CD4-positive, alpha-beta T cell (primary cell): ENCODE measurements at regions not wholly inside any gene's neighbourhood (a gene's known extent, or its start where the extent isn't known, plus 50 kb on each side); places are given as distances from the start of the nearest gene placed in this dataset.

Experiments used
- ATAC-seq: fragments of 200-7000 bp; cut with Tn5 transposase; one replicate; pipeline ENCODE4 v1.10.0; 2022; ENCODE audit warnings: mild to moderate bottlenecking; ENCODE audit not compliant: poor library complexity
- CTCF ChIA-PET: fragments of 350-600 bp; sonication (Branson Sonifier 250); formaldehyde crosslinking; loops from one replicate; lab custom pipeline; 2021; ENCODE audit warnings: antibody characterized with exemption, inconsistent platforms; lab: Charles Lee
- POLR2A ChIA-PET: fragments of 350-600 bp; sonication (Branson Sonifier 250); formaldehyde crosslinking; loops from one replicate; lab custom pipeline; 2021; ENCODE audit warnings: antibody characterized with exemption, inconsistent platforms; lab: Charles Lee
- DNase-seq, 14 experiments: peaks; one replicate each; pipeline ENCODE4 v3.0.0-alpha.2; 2013 to 2020; ENCODE audit warnings: mixed read lengths in 2 of 14
- H3K27ac ChIP-seq, 2 donors: one replicate each; pipeline versions ENCODE4 v1.5.1 to v1.7.0; 2013; ENCODE audit warnings: low read length in 2 of 2, low read depth in 1 of 2, mild to moderate bottlenecking in 1 of 2
- H3K27me3 ChIP-seq, 2 experiments: 1 replicate in 1 of 2; 2 replicates in 1 of 2; pipeline versions ENCODE4 v1.6.1 to v1.7.0; 2013; ENCODE audit warnings: low read length in 2 of 2, control low read depth in 1 of 2, mild to moderate bottlenecking in 1 of 2, moderate library complexity in 1 of 2; ENCODE audit not compliant: insufficient read depth in 2 of 2, control insufficient read depth in 1 of 2
- H3K36me3 ChIP-seq: one replicate; pipeline ENCODE4 v1.6.1; 2013; ENCODE audit warnings: low read length, control low read depth; ENCODE audit not compliant: insufficient read depth
- H3K4me1 ChIP-seq: one replicate; pipeline ENCODE4 v1.6.1; 2013; ENCODE audit warnings: low read length, control low read depth; ENCODE audit not compliant: insufficient read depth
- H3K4me3 ChIP-seq: one replicate; pipeline ENCODE4 v1.5.1; 2013; ENCODE audit warnings: mild to moderate bottlenecking, low read length, moderate library complexity
- H3K9me3 ChIP-seq, 2 experiments: 1 replicate in 1 of 2; 2 replicates in 1 of 2; pipeline versions ENCODE4 v1.6.1 to v1.7.0; 2013; ENCODE audit warnings: low read length in 2 of 2, mild to moderate bottlenecking in 2 of 2, control low read depth in 1 of 2, moderate library complexity in 1 of 2; ENCODE audit not compliant: control insufficient read depth in 1 of 2, insufficient read depth in 1 of 2
- H3K27ac Mint-ChIP-seq: one replicate; pipeline ENCODE4 v1.8.0; 2020; ENCODE audit warnings: mixed read lengths
- H3K27me3 Mint-ChIP-seq: one replicate; pipeline ENCODE4 v1.8.0; 2021; ENCODE audit warnings: mixed read lengths
- H3K36me3 Mint-ChIP-seq: one replicate; pipeline ENCODE4 v1.8.0; 2021; ENCODE audit warnings: low read depth, mixed read lengths
- H3K4me1 Mint-ChIP-seq: one replicate; pipeline ENCODE4 v1.8.0; 2021; ENCODE audit warnings: low read depth, mixed read lengths
- H3K4me3 Mint-ChIP-seq: one replicate; pipeline ENCODE4 v1.8.0; 2020; ENCODE audit warnings: mild to moderate bottlenecking, mixed read lengths
- H3K9me3 Mint-ChIP-seq: one replicate; pipeline ENCODE4 v1.8.0; 2020; ENCODE audit warnings: mixed read lengths
- CTCF ChIP-seq: fragments of 200-600 bp; IDR thresholded peaks from one replicate; pipeline ENCODE4 v1.8.0; 2022; ENCODE audit warnings: antibody characterized with exemption, mild to moderate bottlenecking
- intact Hi-C, 2 experiments: fragments of 100-400 bp; cut with DNase I in 1 of 2; cut with micrococcal nuclease in 1 of 2; formaldehyde crosslinking; loops; one replicate each; pipeline versions ENCODE4 v1.15.1 to v1.9.0; 2023 to 2025; cut with DNase I, micrococcal nuclease

- Histone ChIP-seq H3K4me3 (no peak overlapping the region), H3K9me3 (peaks cover 0 to 5% of the 10 kb centered on the region in 2 experiments), H3K4me1 (no peaks in the 10 kb centered on the region), H3K36me3 (no peaks in the 10 kb centered on the region), H3K27ac (no peak overlapping the region), H3K27me3 (no peaks in the 10 kb centered on the region)
- no peak for ATAC-seq
- no peak overlapping the region for H3K27ac Mint-ChIP-seq
- no peak for TF ChIP-seq CTCF
- DNase-seq = no peak
- CTCF ChIA-PET = interaction anchor here (1.4 kb wide), 1 partner anchor 10 kb away, joined by 3 read pairs; no protein-coding TSS in a partner anchor
- no peaks in the 10 kb centered on the region for H3K4me1 Mint-ChIP-seq
- peaks cover 7% of the 10 kb centered on the region for H3K9me3 Mint-ChIP-seq
- no peak overlapping the region for H3K4me3 Mint-ChIP-seq
- H3K36me3 Mint-ChIP-seq = no peaks in the 10 kb centered on the region
- POLR2A ChIA-PET = no interaction called here
- no peaks in the 10 kb centered on the region for H3K27me3 Mint-ChIP-seq
- intact Hi-C loops = no loop called here
These were observed 2309.8 kb upstream of the WWC1 start for GRCh38 chr5:165981671-165982070.

- CTCF ChIA-PET = no interaction called here
These were observed 2295.1 kb upstream of the WWC1 start for GRCh38 chr5:165996201-165996875.

GRCh38 chr5:165999693-166000320 is 2291.6 kb upstream of the WWC1 start:
- H3K27ac ChIP-seq = no peak overlapping the region

More at GRCh38 chr5:165996201-165996875, 2295.1 kb upstream of the WWC1 start:
- peaks cover 14% of the 10 kb centered on the region for H3K9me3 Mint-ChIP-seq
- no peaks in the 10 kb centered on the region for H3K27me3 Mint-ChIP-seq
- no peaks in the 10 kb centered on the region for H3K4me1 Mint-ChIP-seq
- Histone ChIP-seq H3K4me1 (no peaks in the 10 kb centered on the region), H3K4me3 (no peak overlapping the region), H3K27ac (no peak overlapping the region), H3K9me3 (no peaks in the 10 kb centered on the region), H3K36me3 (no peaks in the 10 kb centered on the region), H3K27me3 (no peaks in the 10 kb centered on the region)
- no peak for ATAC-seq
- H3K4me3 Mint-ChIP-seq = no peak overlapping the region
- H3K27ac Mint-ChIP-seq = no peak overlapping the region
- intact Hi-C loops = no loop called here
- no peaks in the 10 kb centered on the region for H3K36me3 Mint-ChIP-seq
- POLR2A ChIA-PET = no interaction called here
- no peak for TF ChIP-seq CTCF
- no peak for DNase-seq

More at GRCh38 chr5:165999693-166000320, 2291.6 kb upstream of the WWC1 start:
- no peaks in the 10 kb centered on the region for H3K36me3 Mint-ChIP-seq
- H3K27me3 Mint-ChIP-seq = no peaks in the 10 kb centered on the region
- POLR2A ChIA-PET = no interaction called here
- H3K27me3 ChIP-seq = no peaks in the 10 kb centered on the region
- DNase-seq (no peak), ATAC-seq (no peak)
- H3K27ac Mint-ChIP-seq = no peak overlapping the region
- peaks cover 0 to 4% of the 10 kb centered on the region in 2 experiments for H3K9me3 ChIP-seq
- H3K4me3 Mint-ChIP-seq = no peak overlapping the region
- no peak overlapping the region for H3K4me3 ChIP-seq
- no peaks in the 10 kb centered on the region for H3K36me3 ChIP-seq
- no peak for TF ChIP-seq CTCF
- intact Hi-C loops = no loop called here
- H3K4me1 Mint-ChIP-seq = no peaks in the 10 kb centered on the region
- H3K9me3 Mint-ChIP-seq = peaks cover 6% of the 10 kb centered on the region
- CTCF ChIA-PET = no interaction called here
- no peaks in the 10 kb centered on the region for H3K4me1 ChIP-seq
